ENCODE measurements at regions not wholly inside any gene's neighbourhood (a gene's known extent, or its start where the extent isn't known, plus 50 kb on each side); places are given as distances from the start of the nearest gene placed in this dataset.
"Not testable (repeated sequence)": the region's sequence is repeated elsewhere in the genome, so short reads cannot be mapped to it uniquely, and the experiment has no call there.

GRCh38 chr2:111428915-111429314 is 308.2 kb downstream of the BCL2L11 start:
- H3K4me1 ChIP-seq (ENCODE audit: control insufficient read depth in 5 of 5, insufficient read depth in 5 of 5, low read length in 5 of 5); H3K9ac ChIP-seq (ENCODE audit: insufficient read depth in 1 of 2, low read length in 2 of 2); ATAC-seq (ENCODE audit: insufficient read depth, low FRiP score); H3K36me3 ChIP-seq (ENCODE audit: control insufficient read depth in 4 of 4, insufficient read depth in 4 of 4, low read length in 4 of 4); H3K4me3 ChIP-seq; H3K27me3 ChIP-seq (ENCODE audit: control insufficient read depth in 3 of 3, insufficient read depth in 3 of 3, low read length in 2 of 3); DNase-seq; H3K9me3 ChIP-seq (ENCODE audit: control insufficient read depth in 4 of 4, insufficient read depth in 3 of 4, low read length in 3 of 4); H3K27ac ChIP-seq (ENCODE audit: low read depth in 1 of 2, low read length in 1 of 2): not testable (repeated sequence)
- WGBS, 2 donors: 82 to 93% methylated on average over 5 to 6 of the region's 6 CpGs

DNA sequence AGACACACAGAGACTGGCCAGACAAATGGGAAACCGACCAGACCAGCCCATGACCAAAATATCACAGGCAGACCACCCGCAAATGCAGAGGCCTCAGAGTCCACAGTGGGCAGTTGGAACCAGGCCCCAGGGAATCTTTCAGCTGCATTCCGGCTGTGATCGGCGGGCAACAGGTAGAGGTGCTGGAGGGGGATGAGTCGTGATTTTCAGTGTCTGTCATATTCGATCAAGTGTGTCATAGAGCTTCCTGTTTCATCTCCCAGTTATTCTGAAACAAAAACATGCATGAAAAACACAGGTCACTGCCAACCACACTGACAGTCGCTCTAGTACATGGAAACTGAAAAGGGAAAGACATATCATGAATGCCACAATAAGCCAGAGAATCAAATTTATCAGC is 308.6 kb downstream of the BCL2L11 start:
- H3K27me3 ChIP-seq (ENCODE audit: control insufficient read depth in 3 of 3, insufficient read depth in 3 of 3, low read length in 2 of 3); ATAC-seq (ENCODE audit: insufficient read depth, low FRiP score); H3K27ac ChIP-seq (ENCODE audit: low read depth in 1 of 2, low read length in 1 of 2); H3K9me3 ChIP-seq (ENCODE audit: control insufficient read depth in 4 of 4, insufficient read depth in 3 of 4, low read length in 3 of 4); H3K4me1 ChIP-seq (ENCODE audit: control insufficient read depth in 5 of 5, insufficient read depth in 5 of 5, low read length in 5 of 5); DNase-seq; H3K9ac ChIP-seq (ENCODE audit: insufficient read depth in 1 of 2, low read length in 2 of 2); H3K4me3 ChIP-seq; H3K36me3 ChIP-seq (ENCODE audit: control insufficient read depth in 4 of 4, insufficient read depth in 4 of 4, low read length in 4 of 4): not testable (repeated sequence)
- WGBS, 2 donors: 67 to 80% methylated on average over 6 to 7 of the region's 8 CpGs

DNA sequence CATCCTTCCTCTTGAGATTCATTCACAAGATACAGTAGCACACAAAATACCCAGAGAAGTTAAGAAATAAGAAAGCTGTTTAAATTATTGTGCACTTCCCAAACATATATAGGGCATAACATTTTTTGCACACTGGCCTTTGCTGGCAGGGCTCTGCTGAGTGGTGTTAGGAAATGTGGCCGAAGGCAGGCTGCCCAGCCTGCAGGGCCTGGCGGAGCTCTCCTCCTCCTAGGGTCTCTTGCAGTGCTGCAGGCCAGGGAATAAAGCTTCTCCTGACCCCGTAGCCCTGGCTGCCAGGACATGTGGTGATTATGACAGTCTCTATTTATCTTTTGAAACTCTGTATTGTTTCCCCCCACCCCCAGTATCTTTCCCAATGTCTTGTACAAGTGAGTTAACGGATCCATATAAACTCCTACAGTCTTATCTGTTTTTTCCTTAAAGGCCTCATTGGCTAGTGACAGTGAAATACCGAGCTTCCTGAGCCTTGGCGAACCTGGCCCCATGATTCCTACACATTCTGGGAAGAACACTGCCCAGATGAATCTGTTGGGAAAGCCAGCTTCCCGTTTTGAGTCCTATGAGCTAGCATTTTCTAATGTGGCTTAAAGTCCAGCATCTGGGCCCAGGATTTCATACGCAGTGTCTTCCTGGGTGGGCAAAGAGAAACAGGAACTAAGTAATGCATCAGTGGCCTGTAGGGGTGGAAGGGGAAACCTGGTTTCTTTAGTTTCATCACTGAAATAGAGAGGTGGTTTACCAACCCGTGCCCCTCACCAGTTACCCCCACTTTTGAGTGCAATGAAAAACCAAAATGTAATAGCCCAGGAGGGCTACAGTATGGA is 310.3 kb downstream of the BCL2L11 start:
- H3K36me3 ChIP-seq (ENCODE audit: control insufficient read depth in 4 of 4, insufficient read depth in 4 of 4, low read length in 4 of 4); H3K27me3 ChIP-seq (ENCODE audit: control insufficient read depth in 3 of 3, insufficient read depth in 3 of 3, low read length in 2 of 3); H3K9me3 ChIP-seq (ENCODE audit: control insufficient read depth in 4 of 4, insufficient read depth in 3 of 4, low read length in 3 of 4); H3K4me1 ChIP-seq (ENCODE audit: control insufficient read depth in 5 of 5, insufficient read depth in 5 of 5, low read length in 5 of 5); H3K9ac ChIP-seq (ENCODE audit: insufficient read depth in 1 of 2, low read length in 2 of 2); H3K27ac ChIP-seq (ENCODE audit: low read depth in 1 of 2, low read length in 1 of 2); H3K4me3 ChIP-seq: not testable (repeated sequence)
- DNase-seq: peak; percentile 14 to 42 (median 20)
- 32 to 65% methylated on average over 5 of the region's 9 CpGs for WGBS, 2 donors
- ATAC-seq (ENCODE audit: insufficient read depth, low FRiP score): peak; percentile 50

GRCh38 chr2:111432423-111432822 is 311.7 kb downstream of the BCL2L11 start:
- not testable (repeated sequence) for H3K27me3 ChIP-seq (ENCODE audit: control insufficient read depth in 3 of 3, insufficient read depth in 3 of 3, low read length in 2 of 3); DNase-seq; H3K9ac ChIP-seq (ENCODE audit: insufficient read depth in 1 of 2, low read length in 2 of 2); ATAC-seq (ENCODE audit: insufficient read depth, low FRiP score); H3K27ac ChIP-seq (ENCODE audit: low read depth in 1 of 2, low read length in 1 of 2); H3K36me3 ChIP-seq (ENCODE audit: control insufficient read depth in 4 of 4, insufficient read depth in 4 of 4, low read length in 4 of 4); H3K4me3 ChIP-seq; H3K9me3 ChIP-seq (ENCODE audit: control insufficient read depth in 4 of 4, insufficient read depth in 3 of 4, low read length in 3 of 4); H3K4me1 ChIP-seq (ENCODE audit: control insufficient read depth in 5 of 5, insufficient read depth in 5 of 5, low read length in 5 of 5)
- WGBS, 2 donors: 26 to 59% methylated on average over 3 of the region's 3 CpGs

DNA sequence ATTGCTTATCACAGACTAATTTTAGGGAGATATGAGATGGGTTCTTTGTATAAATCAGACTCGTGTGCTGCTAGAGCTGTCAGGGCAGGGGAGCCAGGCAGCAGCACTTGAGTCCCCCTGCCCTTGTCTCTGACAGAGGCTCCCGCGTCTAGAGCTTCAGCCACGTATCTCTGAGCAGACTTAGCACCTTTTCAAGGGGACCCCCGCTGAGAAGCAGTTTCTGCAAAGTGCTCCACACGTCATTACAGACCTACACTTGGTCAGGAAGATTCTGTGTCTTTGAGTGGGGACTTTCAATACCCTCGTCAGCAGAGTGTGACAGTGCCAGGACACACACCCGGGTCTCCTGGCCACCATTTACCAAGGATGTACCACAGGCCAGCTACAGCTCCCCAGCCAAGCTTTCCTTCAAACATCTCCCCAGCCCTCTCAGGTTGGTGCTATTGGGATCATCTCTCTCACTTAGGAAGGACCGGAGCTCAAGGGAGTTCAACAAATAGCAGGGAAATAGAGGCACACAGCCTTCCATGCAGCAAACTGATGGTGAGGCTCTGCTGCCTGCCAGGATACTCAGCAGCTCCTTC is 312.3 kb downstream of the BCL2L11 start:
- H3K27ac ChIP-seq (ENCODE audit: low read depth in 1 of 2, low read length in 1 of 2); H3K4me1 ChIP-seq (ENCODE audit: control insufficient read depth in 5 of 5, insufficient read depth in 5 of 5, low read length in 5 of 5); H3K9me3 ChIP-seq (ENCODE audit: control insufficient read depth in 4 of 4, insufficient read depth in 3 of 4, low read length in 3 of 4); H3K27me3 ChIP-seq (ENCODE audit: control insufficient read depth in 3 of 3, insufficient read depth in 3 of 3, low read length in 2 of 3); H3K36me3 ChIP-seq (ENCODE audit: control insufficient read depth in 4 of 4, insufficient read depth in 4 of 4, low read length in 4 of 4); H3K9ac ChIP-seq (ENCODE audit: insufficient read depth in 1 of 2, low read length in 2 of 2); DNase-seq; ATAC-seq (ENCODE audit: insufficient read depth, low FRiP score); H3K4me3 ChIP-seq: not testable (repeated sequence)
- 89 to 93% methylated on average over 3 of the region's 9 CpGs for WGBS, 2 donors

- not testable (repeated sequence) for H3K27ac ChIP-seq (ENCODE audit: low read depth in 1 of 2, low read length in 1 of 2); ATAC-seq (ENCODE audit: insufficient read depth, low FRiP score); H3K27me3 ChIP-seq (ENCODE audit: control insufficient read depth in 3 of 3, insufficient read depth in 3 of 3, low read length in 2 of 3); H3K4me1 ChIP-seq (ENCODE audit: control insufficient read depth in 5 of 5, insufficient read depth in 5 of 5, low read length in 5 of 5); H3K9me3 ChIP-seq (ENCODE audit: control insufficient read depth in 4 of 4, insufficient read depth in 3 of 4, low read length in 3 of 4); H3K36me3 ChIP-seq (ENCODE audit: control insufficient read depth in 4 of 4, insufficient read depth in 4 of 4, low read length in 4 of 4); H3K4me3 ChIP-seq; H3K9ac ChIP-seq (ENCODE audit: insufficient read depth in 1 of 2, low read length in 2 of 2)
- DNase-seq: peak in 1 of 3 donors; percentile 0
- WGBS, 2 donors: 80 to 84% methylated on average over 5 of the region's 5 CpGs
Measured at GRCh38 chr2:111433892-111434607, 313.3 kb downstream of the BCL2L11 start.

- 86 to 89% methylated on average over 2 to 3 of the region's 4 CpGs for WGBS, 2 donors
- not testable (repeated sequence) for DNase-seq; H3K27me3 ChIP-seq (ENCODE audit: control insufficient read depth in 3 of 3, insufficient read depth in 3 of 3, low read length in 2 of 3); ATAC-seq (ENCODE audit: insufficient read depth, low FRiP score); H3K4me1 ChIP-seq (ENCODE audit: control insufficient read depth in 5 of 5, insufficient read depth in 5 of 5, low read length in 5 of 5); H3K9ac ChIP-seq (ENCODE audit: insufficient read depth in 1 of 2, low read length in 2 of 2); H3K9me3 ChIP-seq (ENCODE audit: control insufficient read depth in 4 of 4, insufficient read depth in 3 of 4, low read length in 3 of 4); H3K36me3 ChIP-seq (ENCODE audit: control insufficient read depth in 4 of 4, insufficient read depth in 4 of 4, low read length in 4 of 4); H3K27ac ChIP-seq (ENCODE audit: low read depth in 1 of 2, low read length in 1 of 2); H3K4me3 ChIP-seq
Measured at GRCh38 chr2:111434608-111434939, 313.9 kb downstream of the BCL2L11 start.

Data from lung (tissue), 9 donors.